Endothelial cell of umbilical vein (primary cell): ENCODE measurements at regions not wholly inside any gene's neighbourhood (a gene's known extent, or its start where the extent isn't known, plus 50 kb on each side); places are given as distances from the start of the nearest gene placed in this dataset.

Experiments
- BruUV-seq: library from RNA; stranded (reverse); fragments of 400-500 nt; replicated peaks from 2 replicates; lab custom pipeline; 2021; lab: Mats Ljungman, UMichigan
- CTCF ChIA-PET: fragments of 300-600, 350-600 bp; sonication (Branson Sonifier 250); formaldehyde crosslinking; loops from one replicate; lab custom pipeline; 2021; ENCODE audit warnings: antibody characterized with exemption, inconsistent platforms; lab: Charles Lee
- POLR2A ChIA-PET: fragments of 300-600, 350-600 bp; sonication (Branson Sonifier 250); formaldehyde crosslinking; loops from one replicate; lab custom pipeline; 2021; ENCODE audit warnings: antibody characterized with exemption, inconsistent platforms; lab: Charles Lee
- DNase-seq: peaks from one replicate; pipeline ENCODE4 v3.0.0-alpha.2; 2011; ENCODE audit warnings: low read depth, low spot score
- FAIRE-seq: peaks from 2 replicates; lab custom pipeline; 2011; peaks lifted over from hg19 to GRCh38; lab: Jason Lieb, UNC
- H2AFZ ChIP-seq: 2 replicates; pipeline ENCODE4 v1.6.0; 2012; ENCODE audit warnings: low read depth, low read length, control low read depth, inconsistent platforms
- H3K27ac ChIP-seq: 2 replicates; pipeline ENCODE4 v1.5.1; 2011; ENCODE audit warnings: low read depth, mild to moderate bottlenecking, control low read depth, low read length, moderate library complexity; ENCODE audit not compliant: insufficient read depth
- H3K27me3 ChIP-seq, 2 experiments: 2 replicates each; pipeline versions ENCODE4 v1.6.0 to v1.6.1; 2011; ENCODE audit warnings: low read length in 2 of 2, mixed read lengths in 1 of 2; ENCODE audit not compliant: control insufficient read depth in 2 of 2, insufficient read depth in 2 of 2
- H3K36me3 ChIP-seq, 2 experiments: 2 replicates in 1 of 2; 3 replicates in 1 of 2; pipeline ENCODE4 v1.5.1; 2011; ENCODE audit warnings: low read length in 2 of 2, mild to moderate bottlenecking in 1 of 2, moderate library complexity in 1 of 2; ENCODE audit not compliant: control insufficient read depth in 2 of 2, insufficient read depth in 2 of 2; ENCODE audit errors: extremely low read depth in 1 of 2
- H3K4me1 ChIP-seq: 3 replicates; pipeline ENCODE4 v1.5.1; 2011; ENCODE audit warnings: mild to moderate bottlenecking, low read length; ENCODE audit not compliant: control insufficient read depth, insufficient read depth; ENCODE audit errors: extremely low read depth
- H3K4me2 ChIP-seq: 2 replicates; pipeline ENCODE4 v1.6.1; 2011; ENCODE audit warnings: low read length, control low read depth, mixed read lengths; ENCODE audit not compliant: insufficient read depth
- H3K4me3 ChIP-seq, 3 experiments: fragments of 200-600 bp in 1 of 3; sonication (generic), shearing (Covaris generic) in 1 of 3; replicated peaks in 1 of 3; 2 replicates each; pipeline ENCODE4 v1.5.1; 2011 to 2016; ENCODE audit warnings: control low read depth in 3 of 3, low read length in 3 of 3, mild to moderate bottlenecking in 2 of 3, inconsistent platforms in 1 of 3, low read depth in 1 of 3, moderate library complexity in 1 of 3; ENCODE audit not compliant: insufficient read depth in 1 of 3
- H3K79me2 ChIP-seq: 2 replicates; pipeline ENCODE4 v1.6.0; 2012; ENCODE audit warnings: low read length, inconsistent platforms; ENCODE audit not compliant: control insufficient read depth, insufficient read depth
- H3K9ac ChIP-seq: replicated peaks from 2 replicates; pipeline ENCODE3; 2011; ENCODE audit warnings: low read length, control low read depth; ENCODE audit not compliant: insufficient read depth; ENCODE audit errors: extremely low read depth
- H3K9me1 ChIP-seq: replicated peaks from 3 replicates; pipeline ENCODE4 v1.6.0; 2011; ENCODE audit warnings: mild to moderate bottlenecking, low read length; ENCODE audit not compliant: control insufficient read depth, insufficient read depth; ENCODE audit errors: extremely low read depth
- H3K9me3 ChIP-seq: replicated peaks from 2 replicates; pipeline ENCODE4 v1.5.1; 2012; ENCODE audit warnings: low read length, inconsistent platforms; ENCODE audit not compliant: control insufficient read depth, insufficient read depth
- H4K20me1 ChIP-seq: replicated peaks from 2 replicates; pipeline ENCODE3; 2011; ENCODE audit warnings: mild to moderate bottlenecking, low read length; ENCODE audit not compliant: control insufficient read depth, insufficient read depth; ENCODE audit errors: extremely low read depth
- CTCF ChIP-seq, 2 donors: IDR thresholded peaks; 1 replicate in 1 of 2; 2 replicates in 1 of 2; pipeline ENCODE4 v1.5.1; 2011; ENCODE audit warnings: low read length in 2 of 2, mild to moderate bottlenecking in 2 of 2, moderate library complexity in 2 of 2, control low read depth in 1 of 2, inconsistent platforms in 1 of 2, low read depth in 1 of 2; ENCODE audit not compliant: insufficient read depth in 1 of 2; ENCODE audit errors: extremely low read depth in 1 of 2
- EZH2 ChIP-seq: IDR thresholded peaks from 2 replicates; pipeline ENCODE4 v1.6.1; 2012; ENCODE audit warnings: borderline replicate concordance, low read depth, mild to moderate bottlenecking, moderate library complexity, low read length, inconsistent platforms; ENCODE audit not compliant: severe bottlenecking
- GATA2 ChIP-seq: IDR thresholded peaks from 2 replicates; pipeline ENCODE4 v1.7.0; 2011; ENCODE audit warnings: low read depth, mild to moderate bottlenecking, moderate library complexity, mixed read lengths, low read length; ENCODE audit not compliant: insufficient read length, insufficient read depth
- MAX ChIP-seq: IDR thresholded peaks from 2 replicates; pipeline ENCODE4 v1.6.1; 2011; ENCODE audit not compliant: insufficient read depth, insufficient read length
- dilution Hi-C: fragments of 300-500 bp; cut with MboI; formaldehyde crosslinking; loops from one replicate; pipeline ENCODE4 v1.15.0; 2019; ENCODE audit warnings: low sequenced_read_pairs; ENCODE audit not compliant: extremely low pct_ligation_motif_present
- intact Hi-C: fragments of 100-400 bp; cut with micrococcal nuclease; formaldehyde crosslinking; loops from one replicate; pipeline ENCODE4 v1.10.0; 2022

- BruUV-seq: no TSS peak
- Histone ChIP-seq H3K4me1 (no peaks in the 10 kb centered on the region), H2AFZ (no peak overlapping the region), H3K36me3 (peaks cover 16 to 35% of the 10 kb centered on the region in 2 experiments), H3K79me2 (no peaks in the 10 kb centered on the region), H3K9ac (no peak overlapping the region), H4K20me1 (no peaks in the 10 kb centered on the region), H3K27ac (no peak overlapping the region), H3K9me1 (no peaks in the 10 kb centered on the region), H3K4me3 (no peak overlapping the region), H3K4me2 (no peak overlapping the region), H3K27me3 (no peaks in the 10 kb centered on the region), H3K9me3 (no peaks in the 10 kb centered on the region)
- DNase-seq (no peak), FAIRE-seq (no peak)
- no peak for TF ChIP-seq EZH2
- no peak for TF ChIP-seq MAX
- no peak for TF ChIP-seq GATA2
- no peak for TF ChIP-seq CTCF (IDR thresholded peaks at IDR 0.05; ENCODE audit: extremely low read depth in 1 of 2, insufficient read depth in 1 of 2, low read depth in 1 of 2, low read length in 2 of 2)
- CTCF ChIA-PET: interaction anchor here (1.1 to 2.0 kb wide), 2 partner anchors 15 to 22 kb away, joined by 3 to 8 read pairs; no protein-coding TSS in a partner anchor
- POLR2A ChIA-PET: no interaction called here
- intact Hi-C loops (no loop called here), dilution Hi-C loops (no loop called here)
Measured at GRCh38 chr6:144460327-144461095, 175.4 kb downstream of the UTRN start.
